ENCODE measurements at regions not wholly inside any gene's neighbourhood (a gene's known extent, or its start where the extent isn't known, plus 50 kb on each side); places are given as distances from the start of the nearest gene placed in this dataset.

- intact Hi-C loops (cut with micrococcal nuclease) = no loop called here
- CTCF ChIA-PET = interaction anchor here (2.0 kb wide), 1 partner anchor 10 kb away, joined by 5 read pairs; no protein-coding TSS in a partner anchor
- peak overlapping the region; percentile 3; the same call in 1 of the 2 replicates for H3K27ac ChIP-seq (ENCODE audit: insufficient read depth, low read length)
- no TSS peak for BruUV-seq (replicated peaks)
- peak overlapping the region; percentile 5; the same call in 1 of the 2 replicates for H3K4ac ChIP-seq (ENCODE audit: low read depth, low read length)
- H2BK15ac ChIP-seq (ENCODE audit: low read depth, low read length) = no peak overlapping the region
- no peak overlapping the region for H2AK9ac ChIP-seq (replicated peaks; ENCODE audit: low read depth, low read length, poor library complexity)
- 0 out of 2 replicates have a peak overlapping the region, but pooled peaks have one; percentile 1 for H3K14ac ChIP-seq (replicated peaks; ENCODE audit: low read depth, low read length)
- H3K9me1 ChIP-seq (ENCODE audit: insufficient read depth, low read length) = peaks cover 17% of the 10 kb centered on the region
- H3K4me1 ChIP-seq (ENCODE audit: control insufficient read depth, insufficient read depth, low read length) = peaks cover 49% of the 10 kb centered on the region
- peaks cover 25 to 69% of the 10 kb centered on the region in 2 experiments for H3K79me1 ChIP-seq (ENCODE audit: low read depth in 1 of 2, low read length in 2 of 2)
- no peak overlapping the region for H3K18ac ChIP-seq (ENCODE audit: low read depth, low read length)
- no peak overlapping the region for H4K5ac ChIP-seq (ENCODE audit: low read depth, low read length)
- H2BK5ac ChIP-seq (ENCODE audit: low read depth, low read length, poor library complexity, severe bottlenecking) = peak overlapping the region; percentile 4
- H3K36me3 ChIP-seq (ENCODE audit: control insufficient read depth, insufficient read depth, low read length) = peaks cover 2% of the 10 kb centered on the region; the same call in 1 of the 2 replicates
- dilution Hi-C loops (cut with HindIII; ENCODE audit: low sequenced_read_pairs, unreplicated experiment) = no loop called here
- in situ Hi-C loops (cut with MboI; ENCODE audit: low sequenced_read_pairs) = no loop called here
- TF ChIP-seq MAZ (IDR thresholded peaks at IDR 0.05; ENCODE audit: borderline replicate concordance, low read depth, low read length) (no peak), CHD1 (IDR thresholded peaks at IDR 0.05; ENCODE audit: low read depth, low read length) (no peak), CTCF (conservative IDR thresholded peaks at IDR 0.05; ENCODE audit: low read depth, low read length) (no peak), RAD21 (IDR thresholded peaks at IDR 0.05; ENCODE audit: low read length) (no peak), SMC3 (IDR thresholded peaks at IDR 0.05; ENCODE audit: low read depth, low read length) (no peak), RFX5 (IDR thresholded peaks at IDR 0.05; ENCODE audit: low read depth, low read length) (no peak), NFE2L2 (IDR thresholded peaks at IDR 0.05; ENCODE audit: low read depth, low read length) (no peak), POLR2A (IDR thresholded peaks at IDR 0.05; ENCODE audit: low read depth, low read length) (no peak), RCOR1 (IDR thresholded peaks at IDR 0.05; ENCODE audit: insufficient replicate concordance, low read length) (no peak)
- no peak overlapping the region for H3K9ac ChIP-seq (ENCODE audit: low read depth, low read length)
- peak overlapping the region in 1 of 2 experiments; percentile 1; a peak in 1 of 4 replicates for H4K8ac ChIP-seq (ENCODE audit: low read depth in 2 of 2, low read length in 2 of 2)
- no peaks in the 10 kb centered on the region; the same call in 1 of the 2 replicates for H4K20me1 ChIP-seq (ENCODE audit: insufficient read depth, low read length)
- no peak overlapping the region for H3K4me2 ChIP-seq (ENCODE audit: low read depth, low read length)
- DNase-seq (no peak), ATAC-seq (ENCODE audit: low read depth) (no peak)
- H3K27me3 ChIP-seq (ENCODE audit: control insufficient read depth, insufficient read depth, low read length) = no peaks in the 10 kb centered on the region
- H3K56ac ChIP-seq (ENCODE audit: extremely low read depth, insufficient read depth, low read length) = no peak overlapping the region
- peak overlapping the region; percentile 5; the same call in 1 of the 2 replicates for H2BK120ac ChIP-seq (ENCODE audit: low read depth, low read length)
- peak overlapping the region; percentile 20; the same call in 1 of the 2 replicates for H2AK5ac ChIP-seq (ENCODE audit: low read depth, low read length)
- H3K4me3 ChIP-seq (ENCODE audit: insufficient read depth, low read depth, low read length) = no peak overlapping the region
- H3K9me3 ChIP-seq (ENCODE audit: control insufficient read depth, insufficient read depth, low read length) = no peaks in the 10 kb centered on the region
- H2AFZ ChIP-seq (replicated peaks; ENCODE audit: low read length, poor library complexity) = no peak overlapping the region
- H2BK20ac ChIP-seq (ENCODE audit: low read depth, low read length) = 0 out of 2 replicates have a peak overlapping the region, but pooled peaks have one; percentile 0
- POLR2A ChIA-PET (ENCODE audit: unreplicated experiment) = interaction anchor here (0.6 kb wide), 2 partner anchors 25 to 1499 kb away, joined by 3 read pairs; no protein-coding TSS in a partner anchor
- no peak overlapping the region; the same call in none of the 2 replicates for H3K23ac ChIP-seq (ENCODE audit: low read depth, low read length)
- H4K91ac ChIP-seq (ENCODE audit: insufficient read depth, low read depth, low read length) = peak overlapping the region; percentile 33; the same call in 1 of the 2 replicates
- 94% methylated on average over 5 of the region's 9 CpGs; no CpG with 5 or more reads in 1 of the 2 experiments for WGBS, 2 experiments (ENCODE audit: extremely low coverage in 2 of 2, insufficient read length in 1 of 2)
Measured at GRCh38 chr9:129493002-129493705, 127.7 kb downstream of the C9orf50 start.
